CD14-positive monocyte (primary cell): ENCODE measurements at regions not wholly inside any gene's neighbourhood (a gene's known extent, or its start where the extent isn't known, plus 50 kb on each side); places are given as distances from the start of the nearest gene placed in this dataset.

Experiments
- DNase-seq, 3 donors: peaks; one replicate each; pipeline ENCODE4 v3.0.0-alpha.2; 2011 to 2022
- H2AFZ ChIP-seq: 2 replicates; pipeline ENCODE4 v1.6.0; 2012; ENCODE audit warnings: mild to moderate bottlenecking, low read depth, low read length, inconsistent platforms; ENCODE audit not compliant: insufficient read depth, poor library complexity, severe bottlenecking
- H3K27ac ChIP-seq, 2 donors: 1 replicate in 1 of 2; 2 replicates in 1 of 2; pipeline ENCODE4 v1.5.1; 2012 to 2013; ENCODE audit warnings: low read length in 2 of 2, control low read depth in 1 of 2, inconsistent platforms in 1 of 2, low read depth in 1 of 2, mild to moderate bottlenecking in 1 of 2
- H3K27me3 ChIP-seq, 2 donors: one replicate each; pipeline versions ENCODE4 v1.6.0 to v1.6.1; 2011 to 2013; ENCODE audit warnings: low read length in 2 of 2; ENCODE audit not compliant: control insufficient read depth in 2 of 2, insufficient read depth in 2 of 2
- H3K36me3 ChIP-seq, 2 donors: replicated peaks in 1 of 2; 1 replicate in 1 of 2; 2 replicates in 1 of 2; pipeline versions ENCODE4 v1.5.1 to v1.6.1; 2012 to 2013; ENCODE audit warnings: low read length in 2 of 2, control low read depth in 1 of 2, inconsistent platforms in 1 of 2, mild to moderate bottlenecking in 1 of 2; ENCODE audit not compliant: insufficient read depth in 2 of 2, control insufficient read depth in 1 of 2
- H3K4me1 ChIP-seq, 2 donors: 1 replicate in 1 of 2; 2 replicates in 1 of 2; pipeline versions ENCODE4 v1.5.1 to v1.6.1; 2012 to 2013; ENCODE audit warnings: low read length in 2 of 2, control low read depth in 1 of 2, inconsistent platforms in 1 of 2, mild to moderate bottlenecking in 1 of 2, moderate library complexity in 1 of 2; ENCODE audit not compliant: insufficient read depth in 2 of 2, control insufficient read depth in 1 of 2
- H3K4me2 ChIP-seq: replicated peaks from 2 replicates; pipeline ENCODE3; 2012; ENCODE audit warnings: low read length, moderate library complexity, mild to moderate bottlenecking; ENCODE audit not compliant: poor library complexity, severe bottlenecking; ENCODE audit errors: extremely low read depth
- H3K4me3 ChIP-seq, 3 experiments: fragments of 200-600 bp in 1 of 3; sonication (generic) in 1 of 3; replicated peaks in 1 of 3; 1 replicate in 2 of 3; 2 replicates in 1 of 3; pipeline ENCODE4 v1.5.1; 2011 to 2013; ENCODE audit warnings: low read length in 3 of 3, mild to moderate bottlenecking in 3 of 3, control low read depth in 2 of 3, low read depth in 2 of 3, inconsistent platforms in 1 of 3, moderate library complexity in 1 of 3
- H3K79me2 ChIP-seq: 2 replicates; pipeline ENCODE4 v1.6.0; 2012; ENCODE audit warnings: mild to moderate bottlenecking, control low read depth, inconsistent platforms, low read length, moderate library complexity; ENCODE audit not compliant: insufficient read depth
- H3K9ac ChIP-seq: 2 replicates; pipeline ENCODE4 v1.6.0; 2017; ENCODE audit warnings: low read length, mild to moderate bottlenecking; ENCODE audit not compliant: insufficient read depth, poor library complexity, severe bottlenecking
- H3K9me3 ChIP-seq, 2 donors: replicated peaks in 1 of 2; 1 replicate in 1 of 2; 2 replicates in 1 of 2; pipeline versions ENCODE4 v1.5.1 to v1.6.1; 2012 to 2013; ENCODE audit warnings: low read length in 2 of 2, control low read depth in 1 of 2; ENCODE audit not compliant: control insufficient read depth in 1 of 2, insufficient read depth in 1 of 2
- H4K20me1 ChIP-seq: 2 replicates; pipeline ENCODE4 v1.6.0; 2012; ENCODE audit warnings: mild to moderate bottlenecking, low read length, control low read depth, moderate library complexity; ENCODE audit not compliant: insufficient read depth
- H3K27ac Mint-ChIP-seq, 7 donors: one replicate each; pipeline ENCODE4 v1.8.0; 2020; ENCODE audit warnings: mild to moderate bottlenecking in 7 of 7, mixed read lengths in 7 of 7, moderate library complexity in 6 of 7, inconsistent platforms in 2 of 7
- H3K27me3 Mint-ChIP-seq, 3 donors: one replicate each; pipeline ENCODE4 v1.8.0; 2021 to 2022; ENCODE audit warnings: low read depth in 3 of 3, mild to moderate bottlenecking in 3 of 3, mixed read lengths in 3 of 3, moderate library complexity in 3 of 3, inconsistent platforms in 1 of 3
- H3K36me3 Mint-ChIP-seq, 2 donors: one replicate each; pipeline ENCODE4 v1.8.0; 2020; ENCODE audit warnings: mixed read lengths in 2 of 2, inconsistent platforms in 1 of 2, mild to moderate bottlenecking in 1 of 2
- H3K4me1 Mint-ChIP-seq: one replicate; pipeline ENCODE4 v1.8.0; 2020; ENCODE audit warnings: mild to moderate bottlenecking, mixed read lengths
- H3K4me3 Mint-ChIP-seq, 2 donors: one replicate each; pipeline ENCODE4 v1.8.0; 2020; ENCODE audit warnings: mild to moderate bottlenecking in 2 of 2, mixed read lengths in 2 of 2, moderate library complexity in 1 of 2
- H3K9me3 Mint-ChIP-seq, 7 donors: one replicate each; pipeline ENCODE4 v1.8.0; 2020 to 2022; ENCODE audit warnings: mixed read lengths in 7 of 7, mild to moderate bottlenecking in 6 of 7, moderate library complexity in 6 of 7, inconsistent platforms in 2 of 7
- WGBS: methylation state at CpG from one replicate; pipeline ENCODE4 v1.1.5; 2013; ENCODE audit warnings: missing lambda C conversion rate; ENCODE audit not compliant: insufficient coverage; 5-methylcytosine and 5-hydroxymethylcytosine counted together
- intact Hi-C, 2 donors: fragments of 100-400 bp; cut with micrococcal nuclease; formaldehyde crosslinking; loops; one replicate each; pipeline versions ENCODE4 v1.15.0 to v1.15.1; 2023
- TF ChIP-seq, protein P1 (sequence below): fragments of 200-600 bp; IDR thresholded peaks from one replicate; pipeline ENCODE4 v1.8.0; 2022; ENCODE audit warnings: antibody characterized with exemption, mild to moderate bottlenecking

DNA sequence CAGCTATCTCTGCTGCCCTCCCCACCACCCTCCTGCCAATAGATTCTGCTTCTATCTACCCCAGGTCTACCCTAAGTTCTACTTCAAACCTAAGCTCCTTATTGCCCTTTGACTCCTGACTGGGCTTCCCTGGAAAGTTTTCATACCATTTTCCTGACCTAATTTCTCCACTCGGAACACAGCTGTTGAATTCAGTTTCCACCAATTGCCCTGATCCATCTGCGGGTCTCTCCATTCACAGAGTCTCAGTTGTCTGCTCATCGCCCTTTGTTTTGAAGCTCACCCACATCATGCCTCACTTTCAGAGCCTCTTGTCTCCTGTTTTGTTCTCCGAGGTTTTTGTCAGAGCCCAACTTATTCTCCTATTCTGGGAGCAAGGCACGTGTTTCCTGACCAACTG, 56.8 kb upstream of the ABI3BP start:
- peaks cover 0 to 3% (median 0%) of the 10 kb centered on the region in 3 donors for H3K27me3 Mint-ChIP-seq
- no peaks in the 10 kb centered on the region for H3K27me3 ChIP-seq
- H2AFZ ChIP-seq: no peak overlapping the region
- no peak overlapping the region for H3K4me3 ChIP-seq
- H3K27ac Mint-ChIP-seq: no peak overlapping the region
- TF ChIP-seq, protein P1, sequence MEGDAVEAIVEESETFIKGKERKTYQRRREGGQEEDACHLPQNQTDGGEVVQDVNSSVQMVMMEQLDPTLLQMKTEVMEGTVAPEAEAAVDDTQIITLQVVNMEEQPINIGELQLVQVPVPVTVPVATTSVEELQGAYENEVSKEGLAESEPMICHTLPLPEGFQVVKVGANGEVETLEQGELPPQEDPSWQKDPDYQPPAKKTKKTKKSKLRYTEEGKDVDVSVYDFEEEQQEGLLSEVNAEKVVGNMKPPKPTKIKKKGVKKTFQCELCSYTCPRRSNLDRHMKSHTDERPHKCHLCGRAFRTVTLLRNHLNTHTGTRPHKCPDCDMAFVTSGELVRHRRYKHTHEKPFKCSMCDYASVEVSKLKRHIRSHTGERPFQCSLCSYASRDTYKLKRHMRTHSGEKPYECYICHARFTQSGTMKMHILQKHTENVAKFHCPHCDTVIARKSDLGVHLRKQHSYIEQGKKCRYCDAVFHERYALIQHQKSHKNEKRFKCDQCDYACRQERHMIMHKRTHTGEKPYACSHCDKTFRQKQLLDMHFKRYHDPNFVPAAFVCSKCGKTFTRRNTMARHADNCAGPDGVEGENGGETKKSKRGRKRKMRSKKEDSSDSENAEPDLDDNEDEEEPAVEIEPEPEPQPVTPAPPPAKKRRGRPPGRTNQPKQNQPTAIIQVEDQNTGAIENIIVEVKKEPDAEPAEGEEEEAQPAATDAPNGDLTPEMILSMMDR: no peak
- no peaks in the 10 kb centered on the region for H3K36me3 ChIP-seq
- H3K36me3 Mint-ChIP-seq: no peaks in the 10 kb centered on the region
- DNase-seq: no peak
- H4K20me1 ChIP-seq: no peaks in the 10 kb centered on the region
- no peaks in the 10 kb centered on the region for H3K79me2 ChIP-seq
- no peaks in the 10 kb centered on the region for H3K4me1 Mint-ChIP-seq
- H3K4me2 ChIP-seq: no peak overlapping the region
- H3K27ac ChIP-seq: no peak overlapping the region
- no peak overlapping the region for H3K9ac ChIP-seq
- H3K9me3 ChIP-seq: no peaks in the 10 kb centered on the region
- 98% methylated on average over 5 of the region's 5 CpGs for WGBS
- H3K4me3 Mint-ChIP-seq: no peak overlapping the region
- no peaks in the 10 kb centered on the region for H3K4me1 ChIP-seq
- H3K9me3 Mint-ChIP-seq: peaks cover 0 to 12% (median 5%) of the 10 kb centered on the region in 7 donors
- intact Hi-C loops: no loop called here

DNA sequence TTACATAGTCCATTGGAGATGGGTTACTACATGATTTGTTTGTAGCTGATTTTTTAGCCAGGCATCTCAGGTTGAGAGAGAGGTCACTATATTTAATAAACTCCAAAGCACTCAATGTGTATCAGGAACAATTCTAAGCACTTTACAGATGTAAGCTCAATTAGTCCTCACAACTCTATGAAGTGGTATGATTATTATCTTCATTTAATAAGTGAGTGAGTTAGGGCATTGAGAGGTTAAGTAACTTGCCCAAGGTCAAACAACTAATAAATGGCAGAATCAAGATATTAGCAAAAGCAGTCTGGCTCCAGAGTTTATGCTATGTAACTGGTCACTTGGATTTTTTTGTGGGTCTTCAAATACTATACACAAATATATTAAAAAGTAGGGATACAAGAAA, 56.3 kb upstream of the ABI3BP start:
- Histone ChIP-seq H3K4me3 (no peak overlapping the region), H2AFZ (no peak overlapping the region), H3K27me3 (no peaks in the 10 kb centered on the region), H3K4me2 (no peak overlapping the region), H3K27ac (no peak overlapping the region), H3K4me1 (no peaks in the 10 kb centered on the region), H3K36me3 (no peaks in the 10 kb centered on the region), H4K20me1 (no peaks in the 10 kb centered on the region), H3K9ac (no peak overlapping the region), H3K9me3 (no peaks in the 10 kb centered on the region), H3K79me2 (no peaks in the 10 kb centered on the region)
- peaks cover 0 to 12% (median 5%) of the 10 kb centered on the region in 7 donors for H3K9me3 Mint-ChIP-seq
- H3K27me3 Mint-ChIP-seq: peaks cover 0 to 3% (median 0%) of the 10 kb centered on the region in 3 donors
- no peak overlapping the region for H3K4me3 Mint-ChIP-seq
- no peaks in the 10 kb centered on the region for H3K36me3 Mint-ChIP-seq
- H3K27ac Mint-ChIP-seq: no peak overlapping the region
- no peaks in the 10 kb centered on the region for H3K4me1 Mint-ChIP-seq
- no peak for DNase-seq
- intact Hi-C loops: no loop called here
- TF ChIP-seq, protein P1: no peak
